ENCODE measurements at regions not wholly inside any gene's neighbourhood (a gene's known extent, or its start where the extent isn't known, plus 50 kb on each side); places are given as distances from the start of the nearest gene placed in this dataset.

DNA sequence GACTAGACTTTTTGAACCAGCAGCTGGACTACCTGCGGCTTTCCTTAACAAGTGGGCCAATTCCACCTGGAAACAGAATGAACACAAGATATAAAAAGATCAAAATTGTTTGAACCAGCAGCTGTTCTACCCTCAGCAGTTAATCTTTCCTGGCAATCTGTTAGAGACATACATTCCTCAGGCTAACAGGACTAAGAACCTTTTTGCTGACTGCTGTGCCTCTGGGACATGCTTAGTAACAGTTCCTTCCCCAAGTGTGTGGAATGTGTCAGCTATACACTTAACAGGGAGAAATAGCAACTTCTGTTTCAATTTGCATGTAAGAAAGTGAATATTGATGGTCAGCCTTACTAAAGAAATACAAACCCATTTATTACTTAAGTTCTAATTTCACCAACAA lies 554.4 kb downstream of the ARAP2 start:
- TF ChIP-seq GATA2 (IDR thresholded peaks at IDR 0.05; ENCODE audit: low read depth, low read length) (no peak), GATA3 (IDR thresholded peaks at IDR 0.05; ENCODE audit: low read depth, low read length) (no peak)

Data from SH-SY5Y (cell line).